Fibroblast of skin of right quadriceps (primary cell): ENCODE measurements at regions not wholly inside any gene's neighbourhood (a gene's known extent, or its start where the extent isn't known, plus 50 kb on each side); places are given as distances from the start of the nearest gene placed in this dataset.
"Not testable (repeated sequence)": the region's sequence is repeated elsewhere in the genome, so short reads cannot be mapped to it uniquely, and the experiment has no call there.

Source experiments
- DNase-seq: peaks from one replicate; pipeline ENCODE4 v3.0.0-alpha.2; 2013

DNA sequence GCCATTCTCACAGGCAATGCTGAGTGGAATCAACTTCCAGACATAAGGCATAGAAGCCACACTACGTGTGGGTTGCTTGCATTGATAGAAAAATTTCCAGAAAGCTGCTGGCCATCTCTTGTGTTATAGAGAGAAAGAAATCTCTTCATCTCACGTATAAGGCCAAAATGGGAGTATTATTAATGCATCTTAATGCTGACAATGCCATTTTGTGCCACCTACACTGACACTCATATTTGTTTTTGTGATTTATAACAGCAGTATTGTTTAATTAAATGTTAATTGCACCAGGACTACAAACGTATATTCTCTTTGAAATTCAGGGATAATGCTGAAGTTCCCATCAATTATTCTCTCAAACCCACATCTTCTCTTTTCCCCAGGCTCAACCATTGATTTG is 56.1 kb upstream of the TMEM132D start:
- no peak for DNase-seq

DNA sequence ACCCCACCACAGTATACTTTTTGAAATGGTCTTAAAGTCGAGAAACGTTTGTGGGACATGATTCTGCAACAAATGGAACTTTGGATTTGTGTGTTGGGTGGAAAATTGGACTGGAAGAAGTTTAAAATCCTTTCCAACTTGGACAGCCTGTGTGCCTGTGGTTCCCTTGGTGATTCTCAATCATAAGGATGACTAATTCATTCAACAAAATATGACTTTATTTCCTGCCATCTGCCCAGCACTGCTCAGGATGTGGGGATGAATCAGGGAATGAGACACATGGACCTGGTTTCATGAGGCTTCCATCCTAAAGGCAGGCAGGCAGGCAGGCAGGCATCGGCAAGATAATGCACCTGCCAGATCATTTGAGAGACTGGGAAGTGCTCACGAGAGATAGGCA is 57.3 kb upstream of the TMEM132D start:
- DNase-seq = peak; percentile 16

DNA sequence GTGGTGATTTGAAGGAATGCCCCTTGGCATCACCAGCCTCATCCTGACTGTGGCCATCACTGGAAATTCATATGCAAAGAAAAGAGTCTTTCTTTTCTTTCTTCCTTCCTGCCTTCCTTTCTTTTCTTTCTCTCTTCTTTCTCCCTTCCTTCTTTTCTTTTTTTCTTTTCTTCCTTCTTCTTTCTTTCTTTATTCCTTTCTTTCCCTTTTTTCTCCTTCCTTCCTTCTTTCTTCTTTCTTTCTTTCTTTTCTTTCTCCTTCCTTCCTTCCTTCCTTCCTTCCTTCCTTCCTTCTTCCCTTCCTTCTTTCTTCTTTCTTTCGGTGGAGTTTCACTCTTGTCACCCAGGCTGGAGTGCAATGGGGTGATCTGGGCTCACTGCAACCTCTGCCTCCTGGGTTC is 58.0 kb upstream of the TMEM132D start:
- DNase-seq = no peak

DNA sequence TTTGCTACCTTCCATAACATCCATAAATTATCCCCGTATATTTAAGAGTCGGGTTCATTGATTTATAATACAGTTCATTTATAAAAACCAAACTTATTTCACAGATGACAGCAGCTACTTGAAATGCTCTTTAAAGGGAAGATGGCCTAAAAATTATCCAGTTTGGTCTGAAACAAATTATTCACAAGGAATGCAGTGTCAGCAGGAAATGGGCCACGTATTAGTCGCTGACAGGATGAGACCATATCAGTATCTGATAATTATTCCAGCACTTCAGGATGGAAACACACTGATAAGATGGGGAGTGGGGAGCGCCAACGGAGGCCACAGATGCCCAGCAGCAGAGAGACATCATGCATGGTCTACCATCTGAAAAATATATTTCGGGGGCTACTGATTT is 60.5 kb upstream of the TMEM132D start:
- DNase-seq = no peak

DNA sequence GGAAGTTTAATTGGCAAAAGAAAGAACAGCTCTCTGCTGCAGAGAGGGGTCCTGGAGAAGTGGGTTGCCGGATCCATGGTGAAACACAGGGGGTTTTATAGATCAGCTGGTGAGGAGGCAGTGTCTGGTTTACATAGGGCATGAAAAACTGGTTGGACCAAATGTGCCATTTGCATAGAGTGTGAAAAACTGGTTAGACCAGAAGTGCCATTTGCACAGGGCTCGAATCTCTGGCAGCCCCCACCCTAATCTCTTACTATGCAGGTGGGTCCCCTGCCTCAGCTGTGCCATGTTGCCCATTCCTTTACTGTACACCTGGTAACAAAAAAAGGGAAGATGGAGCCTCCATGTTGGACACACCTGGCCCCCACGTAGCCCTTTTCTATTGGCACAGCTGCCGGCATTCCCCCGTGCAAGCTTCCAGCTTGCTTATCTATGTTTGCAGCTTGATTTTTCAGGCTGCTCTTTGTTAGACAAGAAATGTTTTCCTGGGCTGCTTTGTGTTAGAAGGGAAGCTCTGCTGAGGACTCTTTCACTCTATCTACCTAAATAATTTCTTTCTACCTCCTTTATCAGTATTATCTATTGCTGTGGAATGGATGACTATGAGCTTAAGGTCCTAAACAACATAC is 61.1 kb upstream of the TMEM132D start:
- no peak for DNase-seq

DNA sequence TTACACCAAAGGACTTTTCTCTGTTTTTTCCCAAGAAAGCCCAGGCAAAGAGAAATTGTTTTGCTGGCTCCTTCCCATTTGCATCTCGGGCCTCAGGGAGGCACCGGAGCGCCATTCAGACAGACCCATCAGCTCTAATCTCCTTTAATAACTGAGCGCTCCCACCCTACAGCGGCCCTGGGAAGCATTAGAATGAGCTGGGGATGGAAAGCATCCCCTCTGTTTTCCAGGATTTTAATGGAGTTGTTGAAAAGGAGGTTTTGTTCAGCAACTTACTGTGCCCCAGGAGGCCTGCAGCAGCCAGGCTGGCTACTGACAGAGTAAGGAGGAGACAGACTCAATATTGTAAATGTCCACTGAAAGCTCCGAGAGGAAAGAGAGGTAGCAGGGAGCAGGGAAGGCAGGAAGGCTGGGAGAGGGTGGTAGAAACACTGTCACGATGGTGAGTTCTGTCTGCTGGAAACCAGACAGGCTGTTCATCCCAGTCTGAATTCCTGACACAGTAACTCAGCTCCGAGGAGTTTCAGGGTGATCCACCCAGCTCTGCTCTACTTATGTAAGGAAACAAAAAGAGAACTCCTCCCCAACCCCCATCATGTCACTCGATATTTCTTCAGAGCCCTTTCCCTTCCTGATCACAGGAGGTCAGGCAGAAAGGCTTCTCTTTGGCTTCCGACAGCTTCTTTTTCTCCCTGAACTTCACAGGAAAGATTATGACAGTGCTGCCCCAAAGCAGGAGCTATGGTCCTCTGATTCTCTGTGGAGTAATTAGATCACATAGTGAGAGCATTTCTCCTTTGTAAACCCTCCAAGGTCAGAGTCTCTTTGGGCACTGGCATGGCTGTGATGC is 62.5 kb upstream of the TMEM132D start:
- DNase-seq = no peak

DNA sequence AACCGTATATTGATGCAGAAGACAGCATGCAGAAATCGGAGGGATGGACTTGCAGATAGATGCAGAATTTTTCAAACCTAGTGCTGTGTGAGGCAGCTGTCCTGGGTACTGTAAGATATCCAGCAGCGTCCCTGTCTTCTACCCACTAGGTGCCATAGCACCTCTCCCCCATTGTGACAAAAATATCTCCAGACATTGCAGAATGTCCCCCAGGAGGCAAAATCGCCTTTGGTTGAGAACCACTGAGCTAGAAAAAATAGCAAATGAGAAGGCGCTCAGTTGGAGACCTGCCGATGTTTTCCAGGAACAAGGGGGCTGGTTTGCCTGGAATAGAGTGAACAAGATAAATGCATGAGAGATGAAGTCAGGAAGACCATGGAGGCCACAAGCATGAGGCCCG is 67.9 kb upstream of the TMEM132D start:
- DNase-seq = no peak

DNA sequence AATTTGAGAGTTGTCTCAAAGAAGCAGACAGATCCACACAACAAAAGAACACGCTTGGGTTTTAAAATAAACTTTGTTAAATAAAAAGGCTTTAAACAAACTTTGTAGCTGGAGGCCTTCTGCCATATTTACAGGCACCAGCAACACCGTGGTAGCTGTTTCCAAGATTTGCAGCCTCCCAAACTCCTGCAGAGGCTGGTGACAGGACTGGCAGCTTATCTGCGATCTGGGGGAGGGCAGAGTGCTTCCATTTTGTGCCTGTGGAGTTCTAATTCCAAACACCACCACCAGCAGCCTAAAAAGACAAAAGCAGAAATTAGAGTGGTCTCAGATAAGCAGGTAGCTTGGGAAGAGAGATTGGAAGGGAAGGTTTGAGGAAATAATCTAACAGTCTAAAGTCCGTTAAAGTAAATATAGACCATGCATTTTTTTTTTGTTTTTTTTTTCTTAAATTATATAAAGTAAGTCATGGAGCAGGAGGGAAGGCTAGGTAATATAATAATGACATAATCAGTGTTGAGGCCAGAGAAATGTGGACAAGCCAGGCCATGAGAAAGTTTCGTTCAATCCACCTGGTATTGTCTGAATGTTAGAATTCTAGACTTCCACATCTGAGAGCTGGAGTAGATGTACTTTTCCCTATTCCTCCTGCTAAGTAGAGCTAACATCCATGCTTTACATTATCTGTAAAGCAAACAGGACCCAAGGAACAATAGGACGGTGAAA is 69.6 kb upstream of the TMEM132D start:
- DNase-seq = no peak

DNA sequence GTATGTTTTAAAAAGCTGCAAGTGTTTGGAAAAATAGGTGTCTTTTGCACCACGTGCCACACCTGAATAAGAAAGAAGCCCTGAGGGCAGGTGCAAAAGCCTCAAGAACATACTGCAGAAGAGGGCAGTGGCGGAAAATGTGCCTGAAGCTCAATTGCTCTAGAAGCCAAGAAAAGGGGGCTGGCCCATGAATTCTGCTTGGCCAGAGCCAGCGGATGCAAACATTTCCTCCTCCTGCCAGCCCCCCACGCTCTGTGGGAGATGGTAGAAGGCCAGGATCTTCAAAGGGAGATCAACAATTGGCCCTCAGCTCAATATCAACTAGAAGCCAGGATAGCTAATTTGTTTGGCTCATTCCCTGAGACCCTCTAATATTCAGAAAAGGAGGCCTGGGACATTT is 80.3 kb upstream of the TMEM132D start:
- no peak for DNase-seq

DNA sequence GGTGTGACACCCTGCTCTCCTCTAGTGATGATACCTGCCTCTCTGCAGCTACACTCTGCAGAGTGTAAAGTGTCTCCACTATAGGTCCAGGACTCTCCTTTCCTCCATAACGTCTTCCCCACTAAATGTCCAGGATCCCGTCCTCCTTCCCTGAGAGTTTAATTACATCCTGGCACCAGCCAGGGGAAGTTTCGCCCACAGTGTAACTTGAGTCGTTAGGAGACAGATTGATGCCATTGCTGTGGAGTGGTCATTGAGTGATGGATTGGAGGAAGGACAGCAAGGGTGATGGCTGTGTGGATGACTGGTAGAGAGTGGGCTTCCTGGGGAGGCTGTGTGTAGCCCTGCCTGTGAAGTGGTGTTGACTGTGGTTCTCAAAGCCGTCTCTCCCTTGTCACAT is 84.0 kb upstream of the TMEM132D start:
- DNase-seq = no peak

DNA sequence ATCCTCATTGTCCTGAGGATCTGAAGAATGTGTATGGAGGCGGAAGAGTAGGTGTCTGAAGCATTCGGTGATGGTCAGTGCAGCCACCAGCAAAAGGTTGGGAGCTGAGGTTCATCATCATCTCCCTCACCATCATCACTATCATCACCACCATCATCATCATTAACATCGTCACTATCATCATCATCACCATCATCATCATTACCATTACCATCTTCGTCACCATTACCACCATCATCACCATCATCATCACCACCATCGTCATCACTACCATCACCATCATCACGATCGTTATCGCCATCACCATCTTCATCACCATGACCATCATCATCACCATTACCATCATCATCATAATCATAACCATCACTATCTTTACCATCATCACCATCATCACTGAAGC is 90.8 kb upstream of the TMEM132D start:
- no peak for DNase-seq

DNA sequence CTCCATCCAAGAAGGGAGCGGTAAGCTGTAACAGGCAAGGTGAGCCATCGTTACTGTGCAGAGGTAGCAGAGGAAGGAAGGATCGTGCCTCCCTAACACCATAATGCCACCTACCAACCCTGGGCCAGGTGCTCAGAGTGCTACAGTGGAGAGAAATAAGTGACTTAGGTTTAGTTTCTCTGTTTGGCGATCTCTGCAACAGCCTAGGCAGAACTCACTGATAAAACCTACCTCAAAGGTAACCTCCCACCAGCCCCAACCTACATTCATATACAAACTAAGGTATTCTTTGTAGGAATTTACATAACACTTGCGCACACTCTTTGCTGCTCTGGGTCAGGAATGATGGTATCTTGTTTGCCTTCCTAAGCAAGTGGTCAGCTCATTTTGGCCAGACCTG is 93.4 kb upstream of the TMEM132D start:
- DNase-seq = no peak

DNA sequence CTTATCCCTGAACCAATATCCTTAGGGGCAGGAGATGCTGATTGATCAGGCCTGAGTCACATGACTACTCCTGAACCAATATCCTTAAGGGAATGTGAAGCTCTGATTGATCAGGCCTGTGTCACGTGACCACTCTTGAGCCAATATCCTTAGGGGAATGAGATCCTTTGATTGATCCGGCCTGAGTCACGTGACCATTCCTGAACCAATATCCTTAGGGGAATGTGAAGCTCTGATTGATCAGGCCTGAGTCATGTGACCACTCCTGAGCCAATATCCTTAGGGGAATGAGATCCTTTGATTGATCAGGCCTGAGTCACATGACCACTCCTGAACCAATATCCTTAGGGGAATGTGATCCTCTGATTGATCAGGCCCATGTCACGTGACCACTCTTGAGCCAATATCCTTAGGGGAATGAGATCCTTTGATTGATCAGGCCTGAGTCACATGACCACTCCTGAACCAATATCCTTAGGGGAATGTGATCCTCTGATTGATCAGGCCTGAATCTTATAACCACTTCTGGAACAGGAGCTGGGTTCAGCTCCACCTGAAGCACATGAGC is 100.6 kb upstream of the TMEM132D start:
- DNase-seq = not testable (repeated sequence)

DNA sequence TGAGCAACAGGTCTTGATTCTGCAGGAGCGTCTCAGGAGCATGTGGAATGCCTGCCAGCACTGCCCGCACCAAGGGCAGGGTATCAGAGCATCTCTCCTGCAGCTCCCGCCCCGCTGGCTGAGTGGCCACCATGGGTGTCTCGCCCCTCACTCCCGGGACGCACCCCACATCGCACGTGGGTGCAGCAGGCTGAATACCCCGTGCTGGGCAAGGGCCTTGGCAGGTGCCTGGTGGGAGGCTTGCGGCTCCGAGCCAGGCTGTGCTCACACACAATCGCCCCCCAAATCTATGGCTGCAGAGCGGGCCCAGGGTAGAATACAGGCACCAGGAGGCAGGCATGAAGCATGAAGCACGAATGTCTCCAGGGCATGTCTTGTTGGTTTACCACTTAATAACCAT is 103.9 kb upstream of the TMEM132D start:
- DNase-seq = no peak

DNA sequence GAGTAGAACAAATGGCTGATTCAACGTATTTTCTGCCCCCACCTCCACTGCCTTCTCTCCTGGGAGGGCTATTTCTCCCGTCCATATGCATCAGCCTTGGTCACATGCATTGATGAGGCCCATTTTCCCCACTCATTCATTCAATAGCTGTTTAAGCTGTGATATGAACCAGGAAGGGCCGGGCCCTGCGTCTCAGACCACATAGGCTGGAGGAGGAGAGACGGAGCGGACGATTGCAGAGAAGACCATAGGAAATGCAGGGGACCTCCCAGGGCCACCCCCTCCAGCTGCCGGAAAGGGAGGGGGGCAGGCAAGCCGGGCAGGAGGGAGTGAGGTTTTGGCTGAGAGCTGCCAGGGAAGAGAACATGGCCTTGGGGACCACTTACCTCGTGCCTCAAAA is 104.4 kb upstream of the TMEM132D start:
- no peak for DNase-seq

DNA sequence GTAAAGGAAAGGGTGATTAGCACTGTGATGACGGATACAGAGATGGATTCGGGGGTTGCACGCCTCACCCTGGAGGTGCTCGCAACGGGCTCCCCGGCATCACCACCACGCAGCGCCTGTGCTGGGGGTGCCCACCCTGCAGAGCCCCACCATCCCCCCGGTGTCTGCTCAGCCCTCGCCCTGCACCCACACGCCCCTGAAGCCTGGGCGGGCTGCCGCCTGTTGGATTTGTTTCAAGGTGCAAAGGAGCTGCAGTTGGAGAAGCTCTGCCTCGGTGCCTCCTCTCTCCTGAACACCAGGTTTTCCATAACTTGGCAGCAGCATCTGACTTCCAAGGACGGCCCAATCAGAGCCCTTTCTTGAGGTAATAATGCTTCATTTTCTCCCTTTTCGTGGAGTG is 106.1 kb upstream of the TMEM132D start:
- DNase-seq = no peak

DNA sequence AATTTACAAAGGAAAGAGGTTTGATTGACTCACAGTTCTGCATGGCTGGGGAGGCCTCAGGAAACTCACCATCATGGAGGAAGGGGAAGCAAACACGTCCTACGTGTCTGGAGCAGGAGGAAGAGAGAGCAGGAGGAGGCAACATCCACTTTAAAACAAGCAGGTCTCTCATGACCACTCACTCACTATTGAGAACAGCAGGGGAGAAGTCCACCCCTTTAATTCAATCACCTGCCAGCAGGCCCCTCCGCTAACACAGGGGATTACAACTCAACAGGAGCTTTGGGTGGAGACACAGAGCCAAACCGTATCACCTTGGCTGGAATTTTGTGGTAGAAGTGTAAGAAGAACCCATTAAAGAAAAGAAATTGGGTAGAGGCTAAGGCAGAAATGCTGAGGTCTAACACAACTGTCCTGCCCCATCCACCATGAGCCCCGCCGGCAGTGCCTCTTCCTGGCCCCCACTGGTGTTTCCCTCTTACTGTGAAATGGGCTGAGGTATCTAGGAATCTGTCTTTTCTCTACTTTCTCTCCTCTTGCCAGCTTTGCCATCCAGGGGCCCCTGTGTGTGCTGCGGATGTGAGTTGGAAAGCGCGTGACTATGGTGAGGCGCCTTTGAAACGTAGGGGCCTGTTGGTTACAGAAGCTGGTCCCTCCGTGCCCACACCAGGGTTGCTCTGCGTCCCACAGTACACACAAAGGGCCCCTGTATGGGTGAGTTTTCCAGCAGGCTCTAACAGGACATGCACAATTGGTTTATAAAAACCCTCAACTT is 108.0 kb upstream of the TMEM132D start:
- DNase-seq = no peak

DNA sequence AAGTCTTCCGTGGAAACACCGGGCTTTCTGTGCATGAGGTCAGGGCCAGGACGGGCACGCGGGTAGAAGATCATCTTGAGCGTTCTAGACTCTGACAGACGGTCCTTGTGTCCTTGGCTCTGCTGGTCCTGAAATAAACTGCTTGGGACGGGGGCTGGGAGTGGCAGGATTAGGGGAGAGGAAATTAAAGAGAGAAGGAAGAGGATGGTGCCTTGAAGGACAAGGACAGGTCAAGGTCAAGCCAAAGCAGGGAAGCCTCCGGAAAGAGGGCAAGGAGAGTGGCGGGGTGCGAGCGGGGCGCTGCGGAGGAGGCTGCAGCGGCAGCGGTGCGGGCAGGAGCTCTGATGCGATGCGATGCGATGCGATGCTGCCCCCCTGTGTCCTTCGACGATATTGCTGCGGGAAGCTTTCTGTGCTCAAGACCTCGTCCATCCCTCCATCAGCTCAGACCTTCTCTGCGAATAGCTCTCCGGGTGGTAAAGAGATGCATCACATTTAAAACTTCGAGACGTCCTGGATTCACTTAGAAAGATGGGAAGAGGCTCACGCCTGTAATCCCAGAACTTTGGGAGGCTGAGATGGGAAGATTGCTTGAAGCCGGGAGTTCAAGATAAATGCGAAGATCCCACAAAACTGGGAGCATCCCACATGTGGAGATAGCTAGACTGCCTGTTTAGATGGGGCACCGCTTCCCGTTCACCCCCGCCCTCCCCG is 110.1 kb upstream of the TMEM132D start:
- peak; percentile 28 for DNase-seq

DNA sequence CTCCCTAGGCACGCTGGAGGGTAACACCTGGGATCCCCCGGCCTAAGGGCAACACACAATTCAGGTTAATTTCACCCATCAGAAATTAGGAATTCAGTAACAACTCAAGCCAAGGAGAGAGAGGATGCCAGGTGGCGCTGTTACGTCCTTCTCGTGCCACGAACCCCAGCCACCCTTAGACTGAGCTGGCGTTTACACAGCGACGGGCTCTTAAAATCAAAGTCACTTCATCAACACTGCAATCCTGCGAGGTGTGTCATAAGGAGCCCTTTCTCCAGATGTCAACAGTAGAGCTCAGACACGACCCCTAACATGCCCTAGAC is 110.6 kb upstream of the TMEM132D start:
- DNase-seq = no peak

DNA sequence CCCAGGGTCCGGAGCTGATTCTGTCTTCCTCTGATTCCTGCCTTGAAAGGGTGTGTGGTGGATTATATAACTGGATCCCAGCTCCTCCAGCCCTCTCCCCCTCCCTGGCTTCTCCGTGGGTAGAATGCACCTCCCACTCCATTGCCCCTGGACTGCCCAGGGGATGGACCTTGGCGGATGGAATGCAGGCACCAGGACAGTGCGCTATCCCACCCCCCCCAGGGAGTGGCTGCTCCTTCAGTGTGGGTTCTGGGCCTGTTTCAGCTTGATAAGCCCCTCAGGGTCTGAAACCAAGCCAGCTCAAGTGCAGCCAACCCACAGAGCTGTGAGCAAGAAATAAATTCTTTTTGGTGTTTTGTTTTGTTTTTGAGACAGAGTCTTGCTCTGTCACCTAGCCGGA is 112.4 kb upstream of the TMEM132D start:
- DNase-seq = no peak

DNA sequence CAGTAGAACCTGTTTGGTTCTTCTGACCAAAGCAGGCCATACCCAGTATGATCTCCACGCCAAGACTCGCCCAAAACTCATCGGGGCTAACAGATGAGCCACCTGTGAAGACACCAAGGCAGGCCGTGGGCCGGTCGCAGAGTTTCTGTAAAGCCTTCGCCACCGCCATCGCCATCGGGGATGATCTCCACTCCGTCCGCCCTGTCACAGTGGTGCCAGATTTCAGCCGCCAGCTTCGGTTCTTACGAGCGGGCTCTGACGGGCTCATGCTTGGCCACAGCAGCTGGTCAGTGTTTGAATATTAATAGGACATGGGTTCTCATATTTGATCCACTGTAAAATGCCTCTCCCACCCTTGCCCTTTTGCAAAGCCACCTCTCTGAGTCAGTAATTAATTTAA is 113.2 kb upstream of the TMEM132D start:
- DNase-seq = no peak
